ENCODE measurements at regions not wholly inside any gene's neighbourhood (a gene's known extent, or its start where the extent isn't known, plus 50 kb on each side); places are given as distances from the start of the nearest gene placed in this dataset.

DNA sequence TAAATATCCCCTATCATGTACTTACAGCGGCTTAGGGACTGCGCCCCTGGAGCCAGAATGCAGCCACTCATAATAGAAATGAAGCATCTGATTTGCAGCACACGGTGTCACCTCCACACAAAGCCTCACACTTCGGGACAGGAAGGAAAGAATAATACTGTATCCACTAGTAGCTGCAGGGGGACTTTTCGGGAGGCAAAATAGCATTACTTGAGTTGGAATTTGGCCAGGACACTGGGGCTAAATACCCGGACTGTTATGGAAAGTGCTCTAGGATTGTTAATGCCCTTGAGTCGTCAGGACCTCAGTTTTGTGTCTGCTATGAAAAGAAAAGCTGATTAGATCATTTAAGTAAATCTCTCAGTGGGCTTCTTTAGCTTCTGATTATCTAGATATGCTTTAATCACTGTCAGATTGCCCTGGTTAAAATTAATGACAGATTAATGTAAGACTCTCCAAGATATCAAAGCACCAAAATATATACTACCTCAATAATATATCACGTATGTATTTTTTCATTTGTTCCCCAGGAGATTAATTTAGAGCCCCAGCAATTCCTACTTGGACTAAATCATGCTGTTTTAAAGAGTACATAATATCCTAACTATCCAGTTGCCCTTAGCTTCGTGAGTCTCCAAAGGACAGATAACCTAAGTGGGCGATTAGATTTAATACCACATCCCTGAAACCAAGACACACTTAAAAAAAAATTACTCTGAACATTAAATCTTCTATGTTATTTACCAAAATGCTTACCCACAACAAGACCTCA is 173.0 kb upstream of the NEBL start:
- DNase-seq (ENCODE audit: extremely low read depth in 1 of 2, low read depth in 1 of 2) = no peak

DNA sequence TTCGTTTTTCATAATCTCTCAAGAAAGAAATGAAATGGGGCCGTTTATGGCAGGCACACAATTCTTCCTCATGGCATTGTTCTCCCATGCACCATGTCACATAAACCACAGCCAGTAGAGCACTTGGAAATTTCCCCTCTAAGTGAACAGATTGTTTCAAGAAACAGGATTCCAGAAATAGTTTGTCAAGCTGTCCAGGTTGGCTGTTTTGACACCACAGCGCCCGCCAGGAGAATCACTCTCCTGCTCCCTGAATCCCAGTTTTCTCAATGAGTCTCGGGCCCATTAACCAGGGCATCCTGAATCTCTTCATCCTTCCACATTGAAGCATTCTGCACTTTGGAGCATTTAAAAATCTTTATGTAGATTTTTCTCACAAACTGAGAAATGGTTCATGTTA is 172.2 kb upstream of the NEBL start:
- DNase-seq (ENCODE audit: extremely low read depth in 1 of 2, low read depth in 1 of 2) = no peak

DNA sequence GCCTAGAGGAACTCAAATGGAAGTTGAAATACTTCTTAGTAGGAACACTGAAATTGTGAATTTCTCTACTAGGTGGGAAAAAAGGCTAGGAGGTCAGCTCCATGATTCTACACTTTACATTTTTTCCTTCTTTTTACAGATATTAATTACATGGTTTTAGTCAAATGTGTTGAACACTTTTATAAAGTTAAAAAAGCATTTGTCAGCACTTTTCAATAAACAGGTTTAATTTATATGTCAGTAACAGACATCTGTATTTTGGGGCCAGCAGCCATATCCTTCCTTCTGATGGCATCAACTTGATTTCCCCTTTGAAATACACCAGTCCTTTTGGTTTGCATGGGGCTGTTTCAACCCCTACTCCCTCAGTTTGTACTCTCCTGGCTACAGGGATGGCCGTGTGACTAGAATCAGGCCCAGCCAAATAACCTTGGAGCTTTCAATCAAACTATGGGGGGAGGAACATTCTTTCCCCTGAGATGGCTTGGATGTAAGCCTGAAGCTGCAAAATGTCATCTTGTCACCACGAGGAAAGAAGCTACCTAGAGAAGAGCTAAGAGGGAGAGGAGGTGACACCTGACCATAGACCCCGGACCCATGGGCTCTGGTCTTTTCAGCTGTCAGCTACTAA is 171.0 kb upstream of the NEBL start:
- DNase-seq (ENCODE audit: extremely low read depth in 1 of 2, low read depth in 1 of 2) = no peak

DNA sequence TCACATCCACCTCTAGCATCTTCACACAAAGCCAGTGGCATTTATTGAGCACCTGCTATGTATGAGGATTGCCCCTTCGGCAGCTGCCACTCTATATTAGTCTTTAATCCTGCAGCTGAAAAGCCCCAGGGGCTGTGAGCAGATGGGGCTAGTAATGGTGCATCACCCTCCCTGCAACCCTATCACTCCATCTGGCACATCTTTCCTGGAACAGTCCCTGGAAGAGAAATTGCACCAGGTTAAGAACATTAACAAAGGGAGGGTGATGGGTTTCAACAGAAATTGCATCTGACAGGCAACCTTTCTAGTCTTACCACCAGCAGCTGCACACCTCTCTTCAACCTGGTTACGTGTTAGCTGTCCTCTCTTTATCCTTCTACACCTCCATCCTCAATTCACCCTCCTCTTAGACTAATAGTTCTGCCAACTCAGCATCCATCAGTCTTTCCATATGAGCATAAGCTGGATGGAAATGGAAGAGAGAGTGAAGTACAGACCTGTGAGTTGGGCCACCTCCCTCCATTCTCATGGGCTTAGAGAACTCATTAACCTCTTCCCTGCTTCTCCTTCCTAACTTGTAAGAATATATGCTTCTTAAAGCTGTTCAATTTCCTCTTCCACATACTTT is 168.6 kb upstream of the NEBL start:
- no peak for DNase-seq (ENCODE audit: extremely low read depth in 1 of 2, low read depth in 1 of 2)

DNA sequence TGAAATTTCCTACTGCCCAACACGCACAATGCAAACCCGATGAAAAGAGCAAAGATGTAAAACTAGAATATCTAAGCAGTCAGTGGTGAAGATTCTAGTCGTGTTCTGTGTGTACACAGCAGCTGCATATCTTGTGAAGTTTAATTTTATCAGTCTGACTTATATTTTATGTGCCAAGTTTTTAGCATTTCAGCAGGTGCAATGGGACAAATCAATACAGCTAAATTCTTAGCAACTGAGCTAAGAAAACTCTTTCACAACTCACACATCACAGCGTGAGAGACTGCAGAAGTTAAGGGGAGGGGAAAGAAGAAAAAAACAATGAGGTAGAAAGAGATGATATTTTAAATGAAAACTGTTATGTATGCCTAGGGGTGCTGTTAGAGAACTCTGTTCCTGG is 164.9 kb upstream of the NEBL start:
- DNase-seq (ENCODE audit: extremely low read depth in 1 of 2, low read depth in 1 of 2) = no peak

DNA sequence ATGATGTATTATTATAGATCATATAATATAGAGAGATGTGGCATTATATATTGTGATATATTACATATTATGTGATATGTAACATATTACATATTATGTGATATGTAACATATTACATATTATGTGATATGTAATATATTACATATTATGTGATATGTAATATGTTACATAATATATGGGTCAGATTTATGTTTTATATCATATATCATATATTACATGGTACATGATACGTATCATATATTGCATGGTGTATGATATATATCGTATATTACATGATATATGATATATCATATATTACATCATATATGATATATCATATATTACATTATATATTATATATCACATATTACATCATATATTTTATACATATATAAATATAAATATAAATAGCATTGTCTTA is 164.1 kb upstream of the NEBL start:
- no peak for DNase-seq (ENCODE audit: extremely low read depth in 1 of 2, low read depth in 1 of 2)

DNA sequence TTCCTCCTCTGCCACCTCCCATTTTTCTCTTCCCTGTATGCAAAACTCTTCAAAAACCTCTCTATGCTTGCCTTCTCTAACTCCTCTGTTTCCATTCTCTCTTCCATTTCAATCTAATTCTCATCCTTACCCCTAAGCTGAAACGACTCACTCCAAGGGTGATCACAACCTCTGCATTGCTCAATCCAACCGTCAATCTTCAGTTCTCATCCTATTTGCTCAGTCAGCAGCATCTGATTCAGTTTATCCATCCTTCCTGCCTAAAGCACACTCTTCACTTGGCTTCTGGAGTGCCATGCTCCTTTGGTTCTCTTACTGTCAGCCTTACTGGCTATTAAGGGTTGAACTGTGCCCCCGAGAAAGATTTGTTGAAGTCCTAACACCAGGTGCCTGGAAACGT is 163.5 kb upstream of the NEBL start:
- no peak for DNase-seq (ENCODE audit: extremely low read depth in 1 of 2, low read depth in 1 of 2)

DNA sequence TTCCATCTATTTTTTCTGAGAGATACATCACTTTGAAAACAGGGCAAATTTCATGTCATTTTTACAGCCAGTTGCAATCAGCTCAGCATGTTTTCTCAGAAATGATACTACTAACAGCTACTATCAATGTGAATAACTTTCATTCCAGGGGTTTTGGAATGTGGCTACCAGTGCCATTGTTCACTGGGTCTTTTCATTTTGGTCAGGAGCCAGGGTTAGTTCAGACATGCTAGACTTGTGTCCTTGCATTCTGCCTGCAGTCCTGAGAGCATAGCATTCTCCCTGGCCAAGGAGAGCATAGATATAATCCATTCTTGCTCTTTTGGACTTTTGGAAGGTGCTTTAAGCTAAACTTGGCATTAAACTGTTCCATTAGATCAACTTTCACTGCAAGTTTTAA is 160.9 kb upstream of the NEBL start:
- DNase-seq (ENCODE audit: extremely low read depth in 1 of 2, low read depth in 1 of 2) = no peak

DNA sequence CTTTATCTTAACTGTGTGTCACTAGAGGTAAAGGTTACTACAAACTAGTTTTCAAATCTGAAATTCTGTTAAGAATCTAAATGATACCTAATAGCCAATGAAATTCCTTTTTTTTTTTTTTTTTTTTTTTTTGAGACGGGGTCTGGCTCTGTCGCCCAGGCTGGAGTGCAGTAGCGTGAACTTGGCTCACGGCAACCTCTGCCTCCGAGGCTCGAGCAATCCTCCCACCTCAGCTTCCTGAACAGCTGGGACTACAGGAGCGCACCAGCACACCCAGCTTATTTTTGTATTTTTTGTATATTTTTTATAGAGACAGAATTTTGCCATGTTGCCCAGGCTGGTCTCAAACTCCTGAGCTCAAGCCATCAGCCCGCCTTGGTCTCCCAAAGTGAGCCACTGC is 160.3 kb upstream of the NEBL start:
- DNase-seq (ENCODE audit: extremely low read depth in 1 of 2, low read depth in 1 of 2) = no peak

DNA sequence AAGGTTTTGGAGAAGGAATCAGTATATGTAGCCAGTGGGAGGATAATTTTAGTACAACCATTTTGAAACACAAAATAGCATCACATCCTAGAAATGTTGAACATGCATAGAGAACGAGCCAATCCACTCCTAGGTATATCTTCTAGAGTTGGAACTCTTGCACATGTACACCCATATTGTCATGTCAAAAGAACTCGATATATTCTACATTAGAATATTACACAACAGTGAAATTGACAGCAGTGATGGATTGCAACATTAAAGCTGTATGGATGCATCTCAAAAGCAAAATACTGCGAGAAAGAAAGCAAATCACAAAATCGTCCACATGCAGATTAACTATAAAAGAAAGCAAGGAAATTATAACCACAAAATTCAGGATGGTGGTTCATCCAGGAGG is 159.3 kb upstream of the NEBL start:
- DNase-seq (ENCODE audit: extremely low read depth in 1 of 2, low read depth in 1 of 2) = no peak

DNA sequence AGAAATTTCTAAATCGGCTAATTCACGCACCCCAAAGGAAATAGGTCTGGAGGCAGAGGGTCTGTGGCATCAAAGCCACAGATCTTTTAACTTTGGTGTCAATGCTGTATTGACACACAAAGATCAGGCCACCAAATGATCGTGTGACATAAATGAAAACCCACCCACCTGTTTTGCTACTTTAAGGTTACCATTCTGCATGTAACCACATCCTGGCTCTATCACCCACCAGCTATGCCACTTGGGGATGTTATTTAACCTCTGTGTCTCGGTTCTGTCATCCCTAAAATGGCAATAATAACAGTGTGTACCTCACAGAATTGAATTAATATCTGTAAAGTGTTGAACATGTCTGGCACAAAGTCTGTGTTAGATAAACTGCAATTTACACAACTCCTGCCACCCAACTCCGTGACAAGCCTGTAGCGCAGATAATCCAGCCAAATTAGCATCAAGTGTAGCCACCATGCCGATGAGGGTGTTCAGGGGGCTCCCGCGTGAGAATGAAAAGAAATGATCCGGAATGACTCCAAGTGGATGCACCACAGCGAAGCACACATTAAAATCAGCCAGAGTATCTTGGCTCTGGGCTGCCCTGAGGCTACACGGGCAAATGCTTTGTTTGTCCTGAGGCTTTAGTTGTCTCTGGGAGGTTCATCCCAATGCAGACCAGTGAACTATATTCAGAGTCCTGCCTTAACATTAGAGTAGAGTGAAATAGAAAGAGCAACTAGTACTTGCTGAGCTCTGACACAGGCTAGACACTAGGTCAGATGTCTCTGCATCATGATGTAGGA is 158.4 kb upstream of the NEBL start:
- DNase-seq (ENCODE audit: extremely low read depth in 1 of 2, low read depth in 1 of 2) = no peak

DNA sequence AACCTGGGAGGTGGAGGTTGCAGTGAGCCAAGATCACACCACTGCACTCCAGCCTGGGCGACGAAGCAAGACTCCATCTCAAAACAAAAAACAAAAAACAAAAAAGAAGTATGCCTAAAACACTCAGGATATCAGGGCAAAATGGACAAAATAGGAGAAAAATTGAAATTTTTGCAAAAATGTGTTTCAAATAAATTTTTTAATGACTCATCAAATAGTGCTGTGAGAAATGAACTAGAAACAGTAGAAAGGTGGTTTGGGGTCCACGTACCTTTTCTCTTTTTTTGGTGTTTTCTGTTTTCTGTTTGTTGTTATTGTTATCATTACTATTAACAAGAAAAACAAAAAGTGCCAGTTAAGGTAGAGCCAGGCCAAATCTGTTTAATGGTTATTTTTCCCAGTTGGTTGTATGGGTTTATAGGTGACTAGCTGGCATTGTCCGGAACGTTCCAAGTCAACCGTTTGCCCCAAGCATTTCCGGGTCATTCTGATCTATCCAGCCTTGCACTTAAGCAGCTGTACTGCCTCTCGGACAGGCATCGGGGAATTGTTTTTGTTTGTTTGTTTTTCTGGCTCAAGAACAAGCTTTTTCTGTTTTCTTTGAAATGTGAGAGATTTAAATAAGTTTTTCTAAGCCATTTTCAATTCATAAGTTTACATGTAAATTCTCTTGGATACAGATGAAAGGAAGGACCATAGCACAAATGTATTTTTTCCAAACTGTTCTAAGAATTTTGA is 157.0 kb upstream of the NEBL start:
- DNase-seq (ENCODE audit: extremely low read depth in 1 of 2, low read depth in 1 of 2) = no peak

DNA sequence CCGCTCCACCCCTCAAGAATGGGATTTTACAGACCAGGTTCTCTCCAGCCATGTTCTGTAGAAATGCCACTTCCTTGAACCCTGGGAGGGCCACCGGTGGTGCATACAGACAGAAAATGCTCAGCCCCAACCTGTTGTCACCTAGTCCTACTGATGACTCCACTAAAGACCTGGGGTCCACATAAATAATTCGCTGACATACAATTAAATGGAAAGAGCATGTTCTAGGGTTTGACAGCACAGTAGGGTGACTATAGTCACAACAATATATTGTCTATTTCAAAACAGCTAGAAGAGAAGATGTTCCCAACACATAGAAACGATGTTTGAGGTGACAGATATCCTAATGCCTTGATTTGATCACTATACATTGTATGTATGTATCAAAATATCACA is 155.6 kb upstream of the NEBL start:
- no peak for DNase-seq (ENCODE audit: extremely low read depth in 1 of 2, low read depth in 1 of 2)

DNA sequence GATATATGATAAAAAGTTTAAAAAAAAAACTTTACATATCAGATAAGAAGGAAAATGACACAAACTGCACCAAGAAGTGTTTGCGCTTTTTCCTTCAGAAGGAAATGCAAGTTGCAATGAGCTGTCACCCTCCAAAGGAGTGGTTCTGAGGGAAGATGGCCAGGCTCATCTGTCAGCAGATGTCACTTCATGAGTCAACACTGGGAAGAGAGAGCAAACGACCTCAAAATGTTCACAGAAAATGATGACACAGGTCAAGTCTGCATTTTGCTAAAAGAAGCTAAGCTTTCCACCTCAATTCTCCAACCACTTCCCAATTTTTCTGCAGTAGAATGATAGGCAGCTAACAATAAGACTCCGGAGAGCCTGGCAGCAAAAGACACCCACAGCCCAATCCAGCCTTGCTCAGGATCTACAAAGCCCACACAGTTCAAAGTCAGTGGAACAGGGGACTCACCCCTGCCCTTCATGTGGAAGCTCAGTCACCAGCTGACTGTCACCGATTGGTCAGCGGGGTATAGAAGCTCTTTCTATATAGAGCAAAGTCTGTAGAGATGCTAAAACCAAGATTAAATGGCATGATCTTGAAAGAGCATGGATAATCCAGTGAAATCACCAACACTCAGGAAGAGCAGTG is 155.1 kb upstream of the NEBL start:
- DNase-seq (ENCODE audit: extremely low read depth in 1 of 2, low read depth in 1 of 2) = no peak

DNA sequence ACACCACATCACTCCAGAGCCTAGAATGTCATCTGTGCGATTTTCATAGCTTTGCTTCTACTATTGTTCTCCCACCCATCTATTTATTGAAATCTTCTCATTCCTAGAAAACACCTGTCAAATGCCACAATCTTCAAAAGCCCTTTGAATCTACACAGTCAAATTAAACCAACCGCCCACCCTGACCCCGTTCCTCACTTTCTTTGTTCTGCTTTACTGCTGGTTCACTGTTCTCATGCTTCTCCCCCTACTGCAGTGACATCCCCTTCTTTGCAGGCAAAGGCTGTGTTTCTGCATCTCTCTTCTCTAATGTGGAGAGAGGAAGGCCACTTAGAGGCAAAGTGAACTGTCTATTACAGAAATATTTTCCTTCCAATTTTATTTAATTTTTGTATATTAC is 152.4 kb upstream of the NEBL start:
- no peak for DNase-seq (ENCODE audit: extremely low read depth in 1 of 2, low read depth in 1 of 2)

DNA sequence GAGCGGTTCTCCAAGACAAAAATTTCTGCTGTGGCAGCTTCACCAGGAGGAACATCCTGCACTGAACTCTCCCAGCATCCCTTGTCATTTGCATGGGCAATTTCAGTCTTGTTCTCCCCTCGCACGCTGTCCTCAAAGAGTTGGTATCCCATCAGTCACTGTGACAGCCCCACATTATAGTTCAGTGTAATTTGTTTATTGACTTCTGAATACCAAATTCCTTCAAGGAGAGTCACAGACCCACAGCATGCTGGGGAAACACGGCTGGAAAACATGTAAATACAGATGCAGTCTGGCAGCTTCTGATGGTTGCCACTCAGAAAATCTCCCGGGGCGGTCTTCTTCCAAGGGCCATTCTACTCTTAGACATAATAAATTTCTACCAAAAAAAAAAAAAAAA is 151.0 kb upstream of the NEBL start:
- DNase-seq (ENCODE audit: extremely low read depth in 1 of 2, low read depth in 1 of 2) = no peak

DNA sequence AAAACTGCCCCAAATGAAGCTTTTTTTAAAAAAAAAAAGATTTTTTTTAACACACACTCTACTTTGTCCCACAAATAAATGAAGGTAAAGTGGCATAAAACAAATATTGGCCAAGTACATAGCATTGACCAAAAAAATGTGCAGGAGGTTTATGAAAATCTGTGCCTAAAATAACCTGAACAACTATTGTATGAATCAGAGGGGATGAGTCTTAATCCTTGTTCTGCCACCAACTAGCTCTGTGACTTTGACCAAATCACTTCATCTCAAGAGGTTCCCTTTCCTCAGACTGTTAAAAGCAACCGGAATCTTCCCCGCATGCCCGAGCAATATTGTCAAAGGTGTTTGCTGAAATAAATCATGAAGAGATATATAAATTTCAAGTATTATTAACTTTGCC is 150.4 kb upstream of the NEBL start:
- no peak for DNase-seq (ENCODE audit: extremely low read depth in 1 of 2, low read depth in 1 of 2)

DNA sequence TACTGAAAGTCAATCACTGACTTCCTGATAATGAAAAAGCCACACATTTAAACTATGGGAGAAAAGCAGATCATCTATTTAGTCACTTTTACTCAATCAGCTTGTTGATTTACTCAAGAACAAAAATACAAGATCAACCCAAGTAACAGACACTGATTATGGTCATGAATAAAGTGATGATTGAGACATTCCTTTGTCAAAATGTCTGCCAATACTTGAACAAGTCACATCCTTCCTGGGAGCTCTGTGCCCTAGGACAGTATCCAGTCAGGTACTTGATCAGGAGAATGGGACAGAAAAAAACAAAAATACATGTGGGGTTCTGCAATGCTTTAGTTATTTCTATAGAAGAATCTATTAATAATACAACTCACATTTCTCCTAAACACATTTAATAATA is 150.0 kb upstream of the NEBL start:
- DNase-seq (ENCODE audit: extremely low read depth in 1 of 2, low read depth in 1 of 2) = no peak

DNA sequence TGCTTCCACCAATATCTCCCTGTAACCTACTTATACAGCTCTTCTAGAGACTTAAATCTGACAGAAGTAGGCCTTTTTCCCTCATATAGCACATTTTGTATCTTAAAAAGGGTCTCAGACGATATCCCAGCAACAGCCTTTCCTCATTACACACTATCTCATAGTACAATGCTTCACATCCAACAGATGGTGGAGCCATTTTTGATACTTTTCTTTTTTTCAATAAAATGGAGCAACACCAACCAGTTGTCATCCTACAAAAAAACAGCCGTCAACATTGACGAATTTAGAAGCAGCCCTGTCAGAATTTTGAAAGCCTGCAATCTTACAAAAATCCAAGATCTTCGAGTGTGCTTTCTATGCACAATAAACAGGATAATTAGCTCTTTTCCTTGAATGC is 145.9 kb upstream of the NEBL start:
- DNase-seq (ENCODE audit: extremely low read depth in 1 of 2, low read depth in 1 of 2) = no peak

DNA sequence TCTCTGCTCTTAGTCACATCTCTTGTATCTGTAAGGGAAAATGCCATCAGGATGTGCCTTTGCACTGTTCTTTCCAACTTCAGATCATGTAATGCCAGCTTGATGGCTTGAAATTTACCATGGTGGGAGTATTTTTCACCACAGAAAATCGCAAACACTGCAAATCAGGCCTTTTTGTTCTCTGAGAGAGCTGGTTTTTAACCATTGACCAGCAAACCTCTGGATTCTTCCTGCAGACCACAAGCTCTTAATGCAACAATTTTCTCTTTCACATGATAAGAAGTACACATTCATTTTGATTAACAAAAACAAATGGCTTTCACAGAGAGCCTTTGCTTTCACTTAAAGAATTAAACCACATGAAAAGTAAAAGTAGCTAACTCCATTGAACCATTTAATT is 145.4 kb upstream of the NEBL start:
- no peak for DNase-seq (ENCODE audit: extremely low read depth in 1 of 2, low read depth in 1 of 2)

Data from stimulated activated CD8-positive, alpha-beta memory T cell treated with anti-CD3 and anti-CD28 coated beads, Interleukin-7, amount 100 ng/mL, for 48 hours (primary cell).